ENCODE measurements at regions not wholly inside any gene's neighbourhood (a gene's known extent, or its start where the extent isn't known, plus 50 kb on each side); places are given as distances from the start of the nearest gene placed in this dataset.
"Not testable (repeated sequence)": the region's sequence is repeated elsewhere in the genome, so short reads cannot be mapped to it uniquely, and the experiment has no call there.

- DNase-seq (ENCODE audit: low spot score), result no peak
- in situ Hi-C loops (cut with MboI; ENCODE audit: low sequenced_read_pairs, unreplicated experiment), result no loop called here
- TF ChIP-seq CTCF (IDR thresholded peaks at IDR 0.05; ENCODE audit: borderline replicate concordance, control extremely low read depth, extremely low read depth, insufficient read depth, missing control alignments), result no peak
Measured at GRCh38 chr20:48525400-48525799, 302.4 kb downstream of the PREX1 start.

GRCh38 chr20:48524582-48524981 is 303.2 kb downstream of the PREX1 start:
- no peak for TF ChIP-seq CTCF (IDR thresholded peaks at IDR 0.05; ENCODE audit: borderline replicate concordance, control extremely low read depth, extremely low read depth, insufficient read depth, missing control alignments)
- in situ Hi-C loops (cut with MboI; ENCODE audit: low sequenced_read_pairs, unreplicated experiment), result no loop called here
- DNase-seq (ENCODE audit: low spot score), result no peak

GRCh38 chr20:48523191-48523995 is 304.4 kb downstream of the PREX1 start:
- in situ Hi-C loops (cut with MboI; ENCODE audit: low sequenced_read_pairs, unreplicated experiment), result no loop called here
- DNase-seq (ENCODE audit: low spot score), result peak; percentile 70

GRCh38 chr20:48521121-48521520 is 306.7 kb downstream of the PREX1 start:
- TF ChIP-seq CTCF (IDR thresholded peaks at IDR 0.05; ENCODE audit: borderline replicate concordance, control extremely low read depth, extremely low read depth, insufficient read depth, missing control alignments), result no peak
- DNase-seq (ENCODE audit: low spot score), result no peak
- in situ Hi-C loops (cut with MboI; ENCODE audit: low sequenced_read_pairs, unreplicated experiment), result no loop called here

More at GRCh38 chr20:48523191-48523995, 304.4 kb downstream of the PREX1 start:
- TF ChIP-seq CTCF (IDR thresholded peaks at IDR 0.05; ENCODE audit: borderline replicate concordance, control extremely low read depth, extremely low read depth, insufficient read depth, missing control alignments), result no peak

GRCh38 chr20:48516196-48516595 is 311.6 kb downstream of the PREX1 start:
- not testable (repeated sequence) for DNase-seq (ENCODE audit: low spot score)
- in situ Hi-C loops (cut with MboI; ENCODE audit: low sequenced_read_pairs, unreplicated experiment), result loop anchor here (5.0 kb wide), 1 partner anchor 624 kb away; no protein-coding TSS in a partner anchor

- in situ Hi-C loops (cut with MboI; ENCODE audit: low sequenced_read_pairs, unreplicated experiment); DNase-seq (ENCODE audit: low spot score): not testable (repeated sequence)
Measured at GRCh38 chr20:48514577-48514976, 313.2 kb downstream of the PREX1 start.

- in situ Hi-C loops (cut with MboI; ENCODE audit: low sequenced_read_pairs, unreplicated experiment), result not testable (repeated sequence)
Measured at GRCh38 chr20:48512539-48512938, 315.3 kb downstream of the PREX1 start.

GRCh38 chr20:48505066-48505465 is 322.7 kb downstream of the PREX1 start:
- in situ Hi-C loops (cut with MboI; ENCODE audit: low sequenced_read_pairs, unreplicated experiment), result not testable (repeated sequence)

More at GRCh38 chr20:48512539-48512938, 315.3 kb downstream of the PREX1 start:
- DNase-seq (ENCODE audit: low spot score), result not testable (repeated sequence)

More at GRCh38 chr20:48505066-48505465, 322.7 kb downstream of the PREX1 start:
- DNase-seq (ENCODE audit: low spot score), result not testable (repeated sequence)
